H9 (cell line): ENCODE measurements at regions not wholly inside any gene's neighbourhood (a gene's known extent, or its start where the extent isn't known, plus 50 kb on each side); places are given as distances from the start of the nearest gene placed in this dataset.

ENCODE experiments used
- DNase-seq: peaks from one replicate; pipeline ENCODE4 v3.0.0-alpha.2; 2017
- H2AFZ ChIP-seq: one replicate; pipeline ENCODE4 v1.6.1; 2013; ENCODE audit warnings: mild to moderate bottlenecking, low read length, control low read depth, moderate library complexity
- H2AK5ac ChIP-seq: 2 replicates; pipeline ENCODE4 v1.6.1; 2013; ENCODE audit warnings: low read length, control low read depth, mixed read lengths; ENCODE audit not compliant: insufficient read length
- H2BK120ac ChIP-seq: one replicate; pipeline ENCODE4 v1.6.1; 2013; ENCODE audit warnings: low read depth, mild to moderate bottlenecking, low read length, control low read depth, inconsistent platforms; ENCODE audit not compliant: poor library complexity, severe bottlenecking
- H2BK12ac ChIP-seq: 2 replicates; pipeline ENCODE4 v1.6.1; 2013; ENCODE audit warnings: low read length, control low read depth, mixed read lengths, low read depth; ENCODE audit not compliant: insufficient read length
- H2BK15ac ChIP-seq: 2 replicates; pipeline ENCODE4 v1.6.1; 2013; ENCODE audit warnings: low read depth, low read length, control low read depth
- H2BK20ac ChIP-seq: one replicate; pipeline ENCODE4 v1.6.1; 2013; ENCODE audit warnings: low read depth, mild to moderate bottlenecking, low read length, control low read depth, inconsistent platforms; ENCODE audit not compliant: poor library complexity, severe bottlenecking
- H2BK5ac ChIP-seq: 2 replicates; pipeline ENCODE4 v1.6.1; 2013; ENCODE audit warnings: low read length, control low read depth, mixed read lengths; ENCODE audit not compliant: insufficient read length
- H3K14ac ChIP-seq: 2 replicates; pipeline ENCODE4 v1.6.1; 2013; ENCODE audit warnings: low read length, control low read depth; ENCODE audit not compliant: insufficient read depth
- H3K18ac ChIP-seq: 2 replicates; pipeline ENCODE4 v1.6.1; 2013; ENCODE audit warnings: low read depth, mild to moderate bottlenecking, mixed read lengths, low read length, control low read depth; ENCODE audit not compliant: insufficient read length
- H3K23ac ChIP-seq: 2 replicates; pipeline ENCODE4 v1.6.1; 2013; ENCODE audit warnings: low read length, control low read depth, mixed read lengths, low read depth; ENCODE audit not compliant: insufficient read length
- H3K23me2 ChIP-seq: 2 replicates; pipeline ENCODE4 v1.6.1; 2013; ENCODE audit warnings: low read depth, mild to moderate bottlenecking, mixed read lengths, low read length, control low read depth; ENCODE audit not compliant: insufficient read length, poor library complexity, severe bottlenecking
- H3K27ac ChIP-seq: 2 replicates; pipeline ENCODE4 v1.5.1; 2013; ENCODE audit warnings: low read length, control low read depth, mixed read lengths, low read depth; ENCODE audit not compliant: insufficient read length
- H3K27me3 ChIP-seq: 2 replicates; pipeline ENCODE4 v1.6.1; 2013; ENCODE audit warnings: low read length, control low read depth, inconsistent platforms; ENCODE audit not compliant: insufficient read depth
- H3K4ac ChIP-seq: 2 replicates; pipeline ENCODE4 v1.6.1; 2013; ENCODE audit warnings: low read depth, mild to moderate bottlenecking, control low read depth, inconsistent platforms, low read length, moderate library complexity
- H3K4me1 ChIP-seq: 2 replicates; pipeline ENCODE4 v1.6.1; 2013; ENCODE audit warnings: low read length, control low read depth, inconsistent platforms; ENCODE audit not compliant: insufficient read depth
- H3K4me2 ChIP-seq: 2 replicates; pipeline ENCODE4 v1.6.1; 2013; ENCODE audit warnings: low read length, control low read depth, mixed read lengths; ENCODE audit not compliant: insufficient read length, insufficient read depth
- H3K56ac ChIP-seq: 2 replicates; pipeline ENCODE4 v1.6.1; 2013; ENCODE audit warnings: low read depth, mild to moderate bottlenecking, mixed read lengths, low read length, control low read depth; ENCODE audit not compliant: insufficient read length
- H3K79me1 ChIP-seq: 2 replicates; pipeline ENCODE4 v1.6.1; 2013; ENCODE audit warnings: low read depth, mild to moderate bottlenecking, moderate library complexity, low read length, control low read depth, inconsistent platforms; ENCODE audit not compliant: insufficient read depth, poor library complexity, severe bottlenecking
- H3K79me2 ChIP-seq: 2 replicates; pipeline ENCODE4 v1.6.1; 2013; ENCODE audit warnings: low read length, control low read depth, inconsistent platforms; ENCODE audit not compliant: insufficient read depth
- H3K9ac ChIP-seq: 2 replicates; pipeline ENCODE4 v1.6.1; 2013; ENCODE audit warnings: low read length, control low read depth, mixed read lengths; ENCODE audit not compliant: insufficient read length; ENCODE audit errors: extremely low read depth
- H3K9me3 ChIP-seq: one replicate; pipeline ENCODE4 v1.6.1; 2013; ENCODE audit warnings: low read depth, low read length, inconsistent platforms; ENCODE audit not compliant: control insufficient read depth
- H3T11ph ChIP-seq: one replicate; pipeline ENCODE4 v1.6.1; 2013; ENCODE audit warnings: mild to moderate bottlenecking, low read length, control low read depth, inconsistent platforms
- H4K20me1 ChIP-seq: one replicate; pipeline ENCODE4 v1.6.1; 2013; ENCODE audit not compliant: control insufficient read depth, insufficient read length, insufficient read depth
- H4K5ac ChIP-seq: 2 replicates; pipeline ENCODE4 v1.6.1; 2013; ENCODE audit warnings: low read depth, mild to moderate bottlenecking, mixed read lengths, low read length, control low read depth; ENCODE audit not compliant: insufficient read length
- H4K8ac ChIP-seq: replicated peaks from 2 replicates; pipeline ENCODE4 v1.6.1; 2013; ENCODE audit warnings: low read length, control low read depth, mixed read lengths, low read depth; ENCODE audit not compliant: insufficient read length
- H4K91ac ChIP-seq: 2 replicates; pipeline ENCODE4 v1.6.1; 2013; ENCODE audit warnings: low read depth, mild to moderate bottlenecking, moderate library complexity, mixed read lengths, low read length, control low read depth; ENCODE audit not compliant: insufficient read length
- H3K27ac Mint-ChIP-seq, 3 experiments: 2 replicates in 2 of 3; 3 replicates in 1 of 3; pipeline ENCODE4 v1.8.0; 2020 to 2021; ENCODE audit warnings: mixed read lengths in 3 of 3, mild to moderate bottlenecking in 1 of 3, moderate library complexity in 1 of 3
- H3K27me3 Mint-ChIP-seq: 2 replicates; pipeline ENCODE4 v1.8.0; 2021; ENCODE audit warnings: low read depth, mild to moderate bottlenecking, moderate library complexity, mixed read lengths
- H3K36me3 Mint-ChIP-seq, 3 experiments: 2 replicates in 2 of 3; 3 replicates in 1 of 3; pipeline ENCODE4 v1.8.0; 2020 to 2021; ENCODE audit warnings: low read depth in 3 of 3, mixed read lengths in 3 of 3; ENCODE audit not compliant: insufficient read depth in 1 of 3
- H3K4me1 Mint-ChIP-seq, 2 experiments: 2 replicates each; pipeline ENCODE4 v1.8.0; 2020; ENCODE audit warnings: mixed read lengths in 2 of 2
- H3K4me3 Mint-ChIP-seq, 2 experiments: 2 replicates in 1 of 2; 3 replicates in 1 of 2; pipeline ENCODE4 v1.8.0; 2020 to 2021; ENCODE audit warnings: mild to moderate bottlenecking in 2 of 2, mixed read lengths in 2 of 2, moderate library complexity in 1 of 2
- H3K9me3 Mint-ChIP-seq, 2 experiments: 2 replicates in 1 of 2; 3 replicates in 1 of 2; pipeline ENCODE4 v1.8.0; 2020; ENCODE audit warnings: mild to moderate bottlenecking in 2 of 2, mixed read lengths in 2 of 2, moderate library complexity in 1 of 2
- WGBS: extraction: QIAGEN DNeasy Blood & Tissue Kit; methylation state at CpG from one replicate; pipeline ENCODE4 v1.1.7; 2013; ENCODE audit warnings: missing lambda C conversion rate, low lambda C conversion rate, mixed read lengths; ENCODE audit not compliant: insufficient read length; ENCODE audit errors: extremely low coverage; 5-methylcytosine and 5-hydroxymethylcytosine counted together
- TF ChIP-seq, protein P1 (sequence below): fragments of 200-600 bp; sonication (generic); conservative IDR thresholded peaks from 3 replicates; pipeline ENCODE4 v1.8.0; 2021; ENCODE audit warnings: antibody characterized with exemption, mild to moderate bottlenecking

DNA sequence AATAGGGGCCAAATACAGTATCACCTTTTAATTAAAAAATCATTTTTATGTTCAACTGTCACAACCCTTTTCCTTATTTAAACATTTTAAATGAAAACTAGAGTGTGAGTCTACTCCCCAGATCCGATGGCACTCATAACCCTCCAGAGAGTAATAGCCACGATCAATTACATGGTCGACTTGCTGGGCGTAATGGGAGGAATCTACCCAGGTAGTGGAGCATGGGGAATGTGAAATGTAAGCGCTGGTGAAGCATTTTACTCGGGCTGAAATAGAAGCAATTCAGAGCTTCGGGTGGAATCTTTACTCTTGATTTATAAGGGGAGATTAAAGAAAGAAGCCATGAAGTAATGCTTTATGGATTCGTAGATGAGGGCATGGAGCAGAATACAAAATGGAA, 321.9 kb downstream of the ACTR3B start:
- Histone ChIP-seq H2AFZ (no peak overlapping the region), H3K79me2 (no peaks in the 10 kb centered on the region), H3K23me2 (peaks cover 2% of the 10 kb centered on the region), H2AK5ac (no peak overlapping the region), H2BK20ac (no peak overlapping the region), H3K23ac (no peak overlapping the region), H3K4me1 (no peaks in the 10 kb centered on the region), H2BK15ac (no peak overlapping the region), H3K4ac (no peak overlapping the region), H4K5ac (no peak overlapping the region), H3K9me3 (no peaks in the 10 kb centered on the region), H3K14ac (no peak overlapping the region), H4K20me1 (no peaks in the 10 kb centered on the region), H3K79me1 (no peaks in the 10 kb centered on the region), H3T11ph (no peak overlapping the region), H4K8ac (no peak overlapping the region), H3K56ac (no peak overlapping the region), H3K27me3 (no peaks in the 10 kb centered on the region), H2BK120ac (no peak overlapping the region), H3K9ac (no peak overlapping the region), H3K27ac (no peak overlapping the region), H3K18ac (no peak overlapping the region), H2BK12ac (no peak overlapping the region), H3K4me2 (no peak overlapping the region), H4K91ac (no peak overlapping the region), H2BK5ac (no peak overlapping the region)
- TF ChIP-seq, protein P1, sequence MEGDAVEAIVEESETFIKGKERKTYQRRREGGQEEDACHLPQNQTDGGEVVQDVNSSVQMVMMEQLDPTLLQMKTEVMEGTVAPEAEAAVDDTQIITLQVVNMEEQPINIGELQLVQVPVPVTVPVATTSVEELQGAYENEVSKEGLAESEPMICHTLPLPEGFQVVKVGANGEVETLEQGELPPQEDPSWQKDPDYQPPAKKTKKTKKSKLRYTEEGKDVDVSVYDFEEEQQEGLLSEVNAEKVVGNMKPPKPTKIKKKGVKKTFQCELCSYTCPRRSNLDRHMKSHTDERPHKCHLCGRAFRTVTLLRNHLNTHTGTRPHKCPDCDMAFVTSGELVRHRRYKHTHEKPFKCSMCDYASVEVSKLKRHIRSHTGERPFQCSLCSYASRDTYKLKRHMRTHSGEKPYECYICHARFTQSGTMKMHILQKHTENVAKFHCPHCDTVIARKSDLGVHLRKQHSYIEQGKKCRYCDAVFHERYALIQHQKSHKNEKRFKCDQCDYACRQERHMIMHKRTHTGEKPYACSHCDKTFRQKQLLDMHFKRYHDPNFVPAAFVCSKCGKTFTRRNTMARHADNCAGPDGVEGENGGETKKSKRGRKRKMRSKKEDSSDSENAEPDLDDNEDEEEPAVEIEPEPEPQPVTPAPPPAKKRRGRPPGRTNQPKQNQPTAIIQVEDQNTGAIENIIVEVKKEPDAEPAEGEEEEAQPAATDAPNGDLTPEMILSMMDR = no peak
- no peak for DNase-seq
- no peak overlapping the region for H3K4me3 Mint-ChIP-seq
- peaks cover 0 to 3% of the 10 kb centered on the region in 2 experiments; a peak in 2 of 4 replicates for H3K4me1 Mint-ChIP-seq
- H3K36me3 Mint-ChIP-seq = peaks cover 0 to 5% (median 0%) of the 10 kb centered on the region in 3 experiments; a peak in 2 of 7 replicates
- WGBS = no CpG with 5 or more reads among the region's 8 CpGs
- peaks cover 0 to 6% of the 10 kb centered on the region in 2 experiments; a peak in 2 of 5 replicates for H3K9me3 Mint-ChIP-seq
- peaks cover 3% of the 10 kb centered on the region; the same call in 1 of the 2 replicates for H3K27me3 Mint-ChIP-seq
- H3K27ac Mint-ChIP-seq = no peak overlapping the region
